ENCODE measurements at regions not wholly inside any gene's neighbourhood (a gene's known extent, or its start where the extent isn't known, plus 50 kb on each side); places are given as distances from the start of the nearest gene placed in this dataset.

GRCh38 chr6:169904051-169904922, 152.9 kb downstream of the ERMARD start:
- no peak for TF ChIP-seq CTCF (IDR thresholded peaks at IDR 0.05)
- TF ChIP-seq YY1 (IDR thresholded peaks at IDR 0.05; ENCODE audit: low read depth), result no peak
- TF ChIP-seq MAX (IDR thresholded peaks at IDR 0.05; ENCODE audit: low read depth), result no peak
- no peak for TF ChIP-seq GATA2 (CRISPR knock-in tag; IDR thresholded peaks at IDR 0.05)
- TF ChIP-seq TEAD4 (IDR thresholded peaks at IDR 0.05; ENCODE audit: borderline replicate concordance, insufficient read depth), result no peak
- TF ChIP-seq TAF1 (IDR thresholded peaks at IDR 0.05; ENCODE audit: borderline replicate concordance, low read depth, low read length), result no peak
- TF ChIP-seq FOXJ3 (CRISPR knock-in tag; IDR thresholded peaks at IDR 0.05), result no peak
- TF ChIP-seq IRF3 (IDR thresholded peaks at IDR 0.05; ENCODE audit: low read depth, low read length), result no peak

All from SK-N-SH (cell line).